Frontal cortex (tissue), 3 donors: ENCODE measurements at regions not wholly inside any gene's neighbourhood (a gene's known extent, or its start where the extent isn't known, plus 50 kb on each side); places are given as distances from the start of the nearest gene placed in this dataset.
"Not testable (repeated sequence)": the region's sequence is repeated elsewhere in the genome, so short reads cannot be mapped to it uniquely, and the experiment has no call there.

ENCODE experiments used
- DNase-seq, 2 donors: peaks; one replicate each; pipeline ENCODE4 v3.0.0; 2012; ENCODE audit warnings: low spot score in 2 of 2
- FAIRE-seq: peaks from 2 replicates; lab custom pipeline; 2012; peaks lifted over from hg19 to GRCh38; lab: Jason Lieb, UNC
- donor health status: control.
- donor health status: control.
- donor health status: control.

- FAIRE-seq, result no peak
- DNase-seq, result no peak
Observed at GRCh38 chr5:130759061-130759460, 406.0 kb downstream of the HINT1 start.

GRCh38 chr5:130747556-130747955 lies 417.5 kb downstream of the HINT1 start:
- DNase-seq (no peak), FAIRE-seq (no peak)

GRCh38 chr5:130746641-130747040 lies 418.4 kb downstream of the HINT1 start:
- DNase-seq, FAIRE-seq: not testable (repeated sequence)

GRCh38 chr5:130743092-130743491 lies 422.0 kb downstream of the HINT1 start:
- no peak for DNase-seq
- no peak for FAIRE-seq

- FAIRE-seq (no peak), DNase-seq (no peak)
Observed at GRCh38 chr5:130740047-130740569, 424.9 kb downstream of the HINT1 start.

GRCh38 chr5:130731839-130732238 lies 433.2 kb downstream of the HINT1 start:
- FAIRE-seq (no peak), DNase-seq (no peak)

GRCh38 chr5:130729541-130729940 lies 435.5 kb downstream of the HINT1 start:
- no peak for FAIRE-seq
- no peak for DNase-seq

- FAIRE-seq, result no peak
- no peak for DNase-seq
Observed at GRCh38 chr5:130727830-130728229, 437.2 kb downstream of the HINT1 start.

GRCh38 chr5:130724658-130725057 lies 440.4 kb downstream of the HINT1 start:
- DNase-seq (no peak), FAIRE-seq (no peak)

- no peak for DNase-seq
- FAIRE-seq, result no peak
Observed at GRCh38 chr5:130720355-130720754, 444.7 kb downstream of the HINT1 start.

- FAIRE-seq, result no peak
- DNase-seq, result no peak
Observed at GRCh38 chr5:130715541-130715940, 449.5 kb downstream of the HINT1 start.

- no peak for DNase-seq
- no peak for FAIRE-seq
Observed at GRCh38 chr5:130714200-130714599, 450.9 kb downstream of the HINT1 start.

- DNase-seq (no peak), FAIRE-seq (no peak)
Observed at GRCh38 chr5:130712324-130712723, 452.7 kb downstream of the HINT1 start.

GRCh38 chr5:130710596-130710995 lies 454.5 kb downstream of the HINT1 start:
- no peak for FAIRE-seq
- no peak for DNase-seq

- DNase-seq, result no peak
- FAIRE-seq, result no peak
Observed at GRCh38 chr5:130708754-130709153, 456.3 kb downstream of the HINT1 start.

- DNase-seq (no peak), FAIRE-seq (no peak)
Observed at GRCh38 chr5:130706696-130707095, 458.4 kb downstream of the HINT1 start.

- FAIRE-seq, result no peak
- DNase-seq, result no peak
Observed at GRCh38 chr5:130705368-130705767, 459.7 kb downstream of the HINT1 start.

GRCh38 chr5:130693509-130693908 lies 471.5 kb downstream of the HINT1 start:
- DNase-seq (no peak), FAIRE-seq (no peak)

GRCh38 chr5:130692770-130693169 lies 472.3 kb downstream of the HINT1 start:
- no peak for DNase-seq
- FAIRE-seq, result no peak

- no peak for DNase-seq
- FAIRE-seq, result no peak
Observed at GRCh38 chr5:130689831-130690230, 475.2 kb downstream of the HINT1 start.

GRCh38 chr5:130687085-130687733 lies 477.8 kb downstream of the HINT1 start:
- FAIRE-seq (no peak), DNase-seq (no peak)

GRCh38 chr5:130678637-130679036 lies 486.4 kb downstream of the HINT1 start:
- DNase-seq, result no peak
- FAIRE-seq, result no peak
